Liver (tissue), 8 donors: ENCODE measurements at regions not wholly inside any gene's neighbourhood (a gene's known extent, or its start where the extent isn't known, plus 50 kb on each side); places are given as distances from the start of the nearest gene placed in this dataset.

Source experiments
- DNase-seq: peaks from one replicate; pipeline ENCODE4 v3.0.0-alpha.2; 2017; ENCODE audit warnings: low spot score
- H3K27ac ChIP-seq, 2 donors: one replicate each; pipeline ENCODE4 v1.7.0; 2013; ENCODE audit warnings: inconsistent platforms in 2 of 2, low read length in 2 of 2, control low read depth in 1 of 2, low read depth in 1 of 2, mild to moderate bottlenecking in 1 of 2
- H3K27me3 ChIP-seq, 4 donors: one replicate each; pipeline versions ENCODE4 v1.6.1 to v1.7.0; 2013; ENCODE audit warnings: low read length in 3 of 4, inconsistent platforms in 1 of 4, mild to moderate bottlenecking in 1 of 4, moderate library complexity in 1 of 4; ENCODE audit not compliant: control insufficient read depth in 4 of 4, insufficient read depth in 4 of 4
- H3K36me3 ChIP-seq, 4 donors: one replicate each; pipeline versions ENCODE4 v1.6.1 to v1.7.0; 2013; ENCODE audit warnings: low read length in 3 of 4, mild to moderate bottlenecking in 3 of 4, low read depth in 1 of 4, moderate library complexity in 1 of 4; ENCODE audit not compliant: control insufficient read depth in 4 of 4, insufficient read depth in 3 of 4
- H3K4me1 ChIP-seq, 4 donors: one replicate each; pipeline versions ENCODE4 v1.6.1 to v1.7.0; 2013; ENCODE audit warnings: low read length in 3 of 4, mild to moderate bottlenecking in 3 of 4, moderate library complexity in 1 of 4; ENCODE audit not compliant: control insufficient read depth in 4 of 4, insufficient read depth in 4 of 4
- H3K4me3 ChIP-seq, 3 donors: one replicate each; pipeline versions ENCODE4 v1.6.1 to v1.7.0; 2013; ENCODE audit warnings: low read length in 3 of 3, control low read depth in 1 of 3, low read depth in 1 of 3, mild to moderate bottlenecking in 1 of 3
- H3K9ac ChIP-seq, 2 donors: one replicate each; pipeline ENCODE4 v1.7.0; 2013; ENCODE audit warnings: low read length in 2 of 2, mild to moderate bottlenecking in 2 of 2, moderate library complexity in 2 of 2, control low read depth in 1 of 2, low read depth in 1 of 2
- H3K9me3 ChIP-seq, 4 donors: one replicate each; pipeline versions ENCODE4 v1.6.1 to v1.7.0; 2013; ENCODE audit warnings: low read length in 3 of 4; ENCODE audit not compliant: control insufficient read depth in 4 of 4
- EGR1 ChIP-seq, 2 donors: IDR thresholded peaks; 2 replicates each; pipeline ENCODE4 v1.6.1; 2016 to 2018; ENCODE audit warnings: antibody characterized with exemption in 2 of 2, low read depth in 2 of 2
- FOXA1 ChIP-seq: IDR thresholded peaks from 2 replicates; pipeline ENCODE4 v1.6.1; 2016; ENCODE audit warnings: antibody characterized with exemption
- FOXA2 ChIP-seq: IDR thresholded peaks from 2 replicates; pipeline ENCODE4 v1.6.1; 2016; ENCODE audit warnings: antibody characterized with exemption
- GABPA ChIP-seq, 2 donors: IDR thresholded peaks in 1 of 2; conservative IDR thresholded peaks in 1 of 2; 2 replicates each; pipeline ENCODE4 v1.6.1; 2016; ENCODE audit warnings: antibody characterized with exemption in 2 of 2, mild to moderate bottlenecking in 1 of 2, moderate library complexity in 1 of 2
- HNF4A ChIP-seq, 2 donors: conservative IDR thresholded peaks; 2 replicates each; pipeline ENCODE4 v1.6.1; 2016; ENCODE audit warnings: antibody characterized with exemption in 2 of 2, mild to moderate bottlenecking in 2 of 2
- HNF4G ChIP-seq: IDR thresholded peaks from 2 replicates; pipeline ENCODE4 v1.6.1; 2016; ENCODE audit warnings: antibody characterized with exemption
- JUND ChIP-seq, 2 donors: IDR thresholded peaks; 2 replicates each; pipeline ENCODE4 v1.6.1; 2016; ENCODE audit warnings: antibody characterized with exemption in 2 of 2
- NR2F2 ChIP-seq: IDR thresholded peaks from 2 replicates; pipeline ENCODE4 v1.6.1; 2016; ENCODE audit warnings: antibody characterized with exemption
- RAD21 ChIP-seq, 2 donors: IDR thresholded peaks; 2 replicates each; pipeline ENCODE4 v1.6.1; 2016; ENCODE audit warnings: antibody characterized with exemption in 2 of 2, mild to moderate bottlenecking in 2 of 2
- RXRA ChIP-seq, 2 donors: IDR thresholded peaks; 2 replicates each; pipeline ENCODE4 v1.6.1; 2017 to 2018; ENCODE audit warnings: antibody characterized with exemption in 2 of 2, mild to moderate bottlenecking in 1 of 2
- SP1 ChIP-seq: IDR thresholded peaks from 2 replicates; pipeline ENCODE4 v1.6.1; 2018; ENCODE audit warnings: antibody characterized with exemption, mild to moderate bottlenecking
- TAF1 ChIP-seq: conservative IDR thresholded peaks from 2 replicates; pipeline ENCODE4 v1.6.1; 2016; ENCODE audit warnings: antibody characterized with exemption, mild to moderate bottlenecking
- YY1 ChIP-seq: IDR thresholded peaks from 2 replicates; pipeline ENCODE4 v1.6.1; 2016; ENCODE audit warnings: antibody characterized with exemption, mild to moderate bottlenecking
- WGBS: extraction: QIAGEN DNeasy Blood & Tissue Kit; methylation state at CpG from one replicate; pipeline ENCODE4 v1.1.7; 2013; 5-methylcytosine and 5-hydroxymethylcytosine counted together
- TF ChIP-seq, protein P1 (sequence below): fragments of 150-350 bp; IDR thresholded peaks from 2 replicates; pipeline ENCODE4 v1.5.1; 2017; ENCODE audit warnings: improper control_type of control experiment, low read depth, low read length; ENCODE audit not compliant: missing input control
- TF ChIP-seq, protein P2 (sequence below): IDR thresholded peaks from 2 replicates; pipeline ENCODE4 v1.6.1; 2016; ENCODE audit warnings: antibody characterized with exemption
- TF ChIP-seq, protein P3 (sequence below): IDR thresholded peaks from 2 replicates; pipeline ENCODE4 v1.6.1; 2016; ENCODE audit warnings: antibody characterized with exemption
- TF ChIP-seq, protein P4 (sequence below): IDR thresholded peaks from 2 replicates; pipeline ENCODE4 v1.6.1; 2016; ENCODE audit warnings: antibody characterized with exemption
- TF ChIP-seq, protein P5 (sequence below): IDR thresholded peaks from 2 replicates; pipeline ENCODE4 v1.6.1; 2016; ENCODE audit warnings: antibody characterized with exemption, mild to moderate bottlenecking
- donor health status: healthy.
- donor health status: healthy.
- donor health status: healthy.
- donor health status: healthy.
- donor health status: healthy.

DNA sequence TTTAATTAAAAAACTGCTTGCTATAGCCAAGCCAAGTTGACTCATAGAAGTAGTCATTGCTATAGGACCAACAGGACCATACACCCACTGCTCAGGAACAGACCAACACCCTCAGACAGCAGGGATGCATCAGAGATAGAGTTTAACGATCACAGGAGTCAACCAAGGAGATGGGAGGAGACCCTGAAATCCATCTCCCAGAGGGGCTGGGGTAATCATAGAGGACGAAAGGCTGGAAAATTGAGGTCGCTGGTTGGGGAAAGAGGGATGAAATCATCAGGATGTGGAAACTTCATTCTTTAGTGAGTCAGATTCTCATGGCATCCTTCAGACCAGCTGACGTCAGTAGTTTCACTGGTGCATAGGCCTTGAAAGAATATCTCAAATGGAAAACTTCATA, 160.4 kb upstream of the GPC6 start:
- Histone ChIP-seq H3K9me3 (no peaks in the 10 kb centered on the region), H3K27me3 (no peaks in the 10 kb centered on the region), H3K36me3 (no peaks in the 10 kb centered on the region), H3K27ac (no peak overlapping the region), H3K4me1 (no peaks in the 10 kb centered on the region), H3K9ac (no peak overlapping the region), H3K4me3 (no peak overlapping the region)
- DNase-seq, result no peak
- 93% methylated on average over 4 of the region's 4 CpGs for WGBS
- TF ChIP-seq JUND (IDR thresholded peaks at IDR 0.05) (no peak), HNF4A (conservative IDR thresholded peaks at IDR 0.05) (no peak), FOXA1 (no peak), TAF1 (no peak), YY1 (no peak), FOXA2 (no peak), SP1 (no peak), RXRA (IDR thresholded peaks at IDR 0.05) (no peak), HNF4G (no peak), GABPA (IDR thresholded peaks at IDR 0.05 in 1 of 2, conservative IDR thresholded peaks at IDR 0.05 in 1 of 2) (no peak), EGR1 (IDR thresholded peaks at IDR 0.05; ENCODE audit: low read depth in 2 of 2) (no peak), NR2F2 (no peak), RAD21 (IDR thresholded peaks at IDR 0.05) (no peak)
- TF ChIP-seq, protein P1, sequence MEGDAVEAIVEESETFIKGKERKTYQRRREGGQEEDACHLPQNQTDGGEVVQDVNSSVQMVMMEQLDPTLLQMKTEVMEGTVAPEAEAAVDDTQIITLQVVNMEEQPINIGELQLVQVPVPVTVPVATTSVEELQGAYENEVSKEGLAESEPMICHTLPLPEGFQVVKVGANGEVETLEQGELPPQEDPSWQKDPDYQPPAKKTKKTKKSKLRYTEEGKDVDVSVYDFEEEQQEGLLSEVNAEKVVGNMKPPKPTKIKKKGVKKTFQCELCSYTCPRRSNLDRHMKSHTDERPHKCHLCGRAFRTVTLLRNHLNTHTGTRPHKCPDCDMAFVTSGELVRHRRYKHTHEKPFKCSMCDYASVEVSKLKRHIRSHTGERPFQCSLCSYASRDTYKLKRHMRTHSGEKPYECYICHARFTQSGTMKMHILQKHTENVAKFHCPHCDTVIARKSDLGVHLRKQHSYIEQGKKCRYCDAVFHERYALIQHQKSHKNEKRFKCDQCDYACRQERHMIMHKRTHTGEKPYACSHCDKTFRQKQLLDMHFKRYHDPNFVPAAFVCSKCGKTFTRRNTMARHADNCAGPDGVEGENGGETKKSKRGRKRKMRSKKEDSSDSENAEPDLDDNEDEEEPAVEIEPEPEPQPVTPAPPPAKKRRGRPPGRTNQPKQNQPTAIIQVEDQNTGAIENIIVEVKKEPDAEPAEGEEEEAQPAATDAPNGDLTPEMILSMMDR, result no peak
- TF ChIP-seq, protein P2, sequence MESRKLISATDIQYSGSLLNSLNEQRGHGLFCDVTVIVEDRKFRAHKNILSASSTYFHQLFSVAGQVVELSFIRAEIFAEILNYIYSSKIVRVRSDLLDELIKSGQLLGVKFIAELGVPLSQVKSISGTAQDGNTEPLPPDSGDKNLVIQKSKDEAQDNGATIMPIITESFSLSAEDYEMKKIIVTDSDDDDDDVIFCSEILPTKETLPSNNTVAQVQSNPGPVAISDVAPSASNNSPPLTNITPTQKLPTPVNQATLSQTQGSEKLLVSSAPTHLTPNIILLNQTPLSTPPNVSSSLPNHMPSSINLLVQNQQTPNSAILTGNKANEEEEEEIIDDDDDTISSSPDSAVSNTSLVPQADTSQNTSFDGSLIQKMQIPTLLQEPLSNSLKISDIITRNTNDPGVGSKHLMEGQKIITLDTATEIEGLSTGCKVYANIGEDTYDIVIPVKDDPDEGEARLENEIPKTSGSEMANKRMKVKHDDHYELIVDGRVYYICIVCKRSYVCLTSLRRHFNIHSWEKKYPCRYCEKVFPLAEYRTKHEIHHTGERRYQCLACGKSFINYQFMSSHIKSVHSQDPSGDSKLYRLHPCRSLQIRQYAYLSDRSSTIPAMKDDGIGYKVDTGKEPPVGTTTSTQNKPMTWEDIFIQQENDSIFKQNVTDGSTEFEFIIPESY, result no peak
- TF ChIP-seq, protein P3, sequence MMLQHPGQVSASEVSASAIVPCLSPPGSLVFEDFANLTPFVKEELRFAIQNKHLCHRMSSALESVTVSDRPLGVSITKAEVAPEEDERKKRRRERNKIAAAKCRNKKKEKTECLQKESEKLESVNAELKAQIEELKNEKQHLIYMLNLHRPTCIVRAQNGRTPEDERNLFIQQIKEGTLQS, result no peak
- TF ChIP-seq, protein P4, sequence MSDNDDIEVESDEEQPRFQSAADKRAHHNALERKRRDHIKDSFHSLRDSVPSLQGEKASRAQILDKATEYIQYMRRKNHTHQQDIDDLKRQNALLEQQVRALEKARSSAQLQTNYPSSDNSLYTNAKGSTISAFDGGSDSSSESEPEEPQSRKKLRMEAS, result no peak
- TF ChIP-seq, protein P5, sequence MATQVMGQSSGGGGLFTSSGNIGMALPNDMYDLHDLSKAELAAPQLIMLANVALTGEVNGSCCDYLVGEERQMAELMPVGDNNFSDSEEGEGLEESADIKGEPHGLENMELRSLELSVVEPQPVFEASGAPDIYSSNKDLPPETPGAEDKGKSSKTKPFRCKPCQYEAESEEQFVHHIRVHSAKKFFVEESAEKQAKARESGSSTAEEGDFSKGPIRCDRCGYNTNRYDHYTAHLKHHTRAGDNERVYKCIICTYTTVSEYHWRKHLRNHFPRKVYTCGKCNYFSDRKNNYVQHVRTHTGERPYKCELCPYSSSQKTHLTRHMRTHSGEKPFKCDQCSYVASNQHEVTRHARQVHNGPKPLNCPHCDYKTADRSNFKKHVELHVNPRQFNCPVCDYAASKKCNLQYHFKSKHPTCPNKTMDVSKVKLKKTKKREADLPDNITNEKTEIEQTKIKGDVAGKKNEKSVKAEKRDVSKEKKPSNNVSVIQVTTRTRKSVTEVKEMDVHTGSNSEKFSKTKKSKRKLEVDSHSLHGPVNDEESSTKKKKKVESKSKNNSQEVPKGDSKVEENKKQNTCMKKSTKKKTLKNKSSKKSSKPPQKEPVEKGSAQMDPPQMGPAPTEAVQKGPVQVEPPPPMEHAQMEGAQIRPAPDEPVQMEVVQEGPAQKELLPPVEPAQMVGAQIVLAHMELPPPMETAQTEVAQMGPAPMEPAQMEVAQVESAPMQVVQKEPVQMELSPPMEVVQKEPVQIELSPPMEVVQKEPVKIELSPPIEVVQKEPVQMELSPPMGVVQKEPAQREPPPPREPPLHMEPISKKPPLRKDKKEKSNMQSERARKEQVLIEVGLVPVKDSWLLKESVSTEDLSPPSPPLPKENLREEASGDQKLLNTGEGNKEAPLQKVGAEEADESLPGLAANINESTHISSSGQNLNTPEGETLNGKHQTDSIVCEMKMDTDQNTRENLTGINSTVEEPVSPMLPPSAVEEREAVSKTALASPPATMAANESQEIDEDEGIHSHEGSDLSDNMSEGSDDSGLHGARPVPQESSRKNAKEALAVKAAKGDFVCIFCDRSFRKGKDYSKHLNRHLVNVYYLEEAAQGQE, result no peak

DNA sequence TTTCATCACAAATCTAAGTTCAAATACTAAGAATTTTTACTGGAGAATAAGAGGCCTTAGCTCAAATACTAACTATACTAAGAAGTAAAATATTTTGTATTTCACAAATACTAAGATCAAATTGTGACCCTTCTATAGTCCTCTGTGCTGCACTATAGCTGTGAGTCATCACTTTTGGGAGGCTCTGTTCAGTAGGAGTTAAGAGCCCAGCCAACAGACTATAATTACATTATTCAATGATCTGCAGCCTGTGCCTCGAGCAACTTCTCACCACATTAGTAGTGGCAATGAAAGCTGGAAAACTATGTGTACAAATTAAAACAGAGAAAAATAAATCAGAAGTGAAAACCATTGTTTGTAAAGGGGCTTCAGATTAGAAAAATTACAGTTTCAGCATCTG, 147.3 kb upstream of the GPC6 start:
- Histone ChIP-seq H3K27me3 (no peaks in the 10 kb centered on the region), H3K9ac (no peak overlapping the region), H3K36me3 (no peaks in the 10 kb centered on the region), H3K9me3 (no peaks in the 10 kb centered on the region), H3K27ac (no peak overlapping the region), H3K4me1 (no peaks in the 10 kb centered on the region), H3K4me3 (no peak overlapping the region)
- 78% methylated on average over 1 of the region's 1 CpG for WGBS
- DNase-seq, result no peak
- TF ChIP-seq, protein P2, result no peak
- TF ChIP-seq, protein P5, result no peak
- TF ChIP-seq RXRA (IDR thresholded peaks at IDR 0.05) (no peak), RAD21 (IDR thresholded peaks at IDR 0.05) (no peak)
